Activated CD4-positive, alpha-beta T cell treated with anti-CD3 and anti-CD28 coated beads for 24 hours (primary cell): ENCODE measurements at regions not wholly inside any gene's neighbourhood (a gene's known extent, or its start where the extent isn't known, plus 50 kb on each side); places are given as distances from the start of the nearest gene placed in this dataset.
"Not testable (repeated sequence)": the region's sequence is repeated elsewhere in the genome, so short reads cannot be mapped to it uniquely, and the experiment has no call there.

ENCODE experiments used
- DNase-seq, 2 donors: peaks; one replicate each; pipeline ENCODE4 v3.0.0-alpha.2; 2020; ENCODE audit warnings: low read depth in 2 of 2

- DNase-seq, result not testable (repeated sequence)
These were observed 754.1 kb downstream of the TTLL7 start for GRCh38 chr1:83244832-83245231.

- not testable (repeated sequence) for DNase-seq
These were observed 759.4 kb downstream of the TTLL7 start for GRCh38 chr1:83239568-83239967.

GRCh38 chr1:83238654-83239053 lies 760.3 kb downstream of the TTLL7 start:
- DNase-seq, result not testable (repeated sequence)

GRCh38 chr1:83219788-83220187 lies 779.1 kb downstream of the TTLL7 start:
- DNase-seq, result not testable (repeated sequence)

- DNase-seq, result not testable (repeated sequence)
These were observed 780.8 kb downstream of the TTLL7 start for GRCh38 chr1:83218036-83218716.

GRCh38 chr1:83214317-83214716 lies 784.6 kb downstream of the TTLL7 start:
- not testable (repeated sequence) for DNase-seq

- not testable (repeated sequence) for DNase-seq
These were observed 785.3 kb downstream of the TTLL7 start for GRCh38 chr1:83213648-83214047.

GRCh38 chr1:83212033-83212432 lies 786.9 kb downstream of the TTLL7 start:
- not testable (repeated sequence) for DNase-seq

- not testable (repeated sequence) for DNase-seq
These were observed 790.4 kb downstream of the TTLL7 start for GRCh38 chr1:83208540-83208939.

- DNase-seq, result not testable (repeated sequence)
These were observed 804.3 kb downstream of the TTLL7 start for GRCh38 chr1:83194610-83195009.

- DNase-seq, result not testable (repeated sequence)
These were observed 816.8 kb downstream of the TTLL7 start for GRCh38 chr1:83182033-83182728.

GRCh38 chr1:83180621-83181020 lies 818.3 kb downstream of the TTLL7 start:
- not testable (repeated sequence) for DNase-seq

GRCh38 chr1:83167634-83168033 lies 831.3 kb downstream of the TTLL7 start:
- not testable (repeated sequence) for DNase-seq

- not testable (repeated sequence) for DNase-seq
These were observed 835.0 kb downstream of the TTLL7 start for GRCh38 chr1:83163879-83164475.

- DNase-seq, result not testable (repeated sequence)
These were observed 840.0 kb downstream of the TTLL7 start for GRCh38 chr1:83158924-83159323.

- not testable (repeated sequence) for DNase-seq
These were observed 844.6 kb downstream of the TTLL7 start for GRCh38 chr1:83154306-83154705.

GRCh38 chr1:83151167-83151898 lies 847.6 kb downstream of the TTLL7 start:
- DNase-seq, result not testable (repeated sequence)

GRCh38 chr1:83150479-83150878 lies 848.5 kb downstream of the TTLL7 start:
- not testable (repeated sequence) for DNase-seq

GRCh38 chr1:83145820-83146219 lies 853.1 kb downstream of the TTLL7 start:
- not testable (repeated sequence) for DNase-seq

- not testable (repeated sequence) for DNase-seq
These were observed 856.1 kb downstream of the TTLL7 start for GRCh38 chr1:83142802-83143201.

- DNase-seq, result not testable (repeated sequence)
These were observed 863.3 kb downstream of the TTLL7 start for GRCh38 chr1:83135524-83136157.
